ENCODE measurements at regions not wholly inside any gene's neighbourhood (a gene's known extent, or its start where the extent isn't known, plus 50 kb on each side); places are given as distances from the start of the nearest gene placed in this dataset.

- no peak for DNase-seq (ENCODE audit: low read depth)
Observed at GRCh38 chr5:38643616-38644015, 87.2 kb upstream of the LIFR start.

DNA sequence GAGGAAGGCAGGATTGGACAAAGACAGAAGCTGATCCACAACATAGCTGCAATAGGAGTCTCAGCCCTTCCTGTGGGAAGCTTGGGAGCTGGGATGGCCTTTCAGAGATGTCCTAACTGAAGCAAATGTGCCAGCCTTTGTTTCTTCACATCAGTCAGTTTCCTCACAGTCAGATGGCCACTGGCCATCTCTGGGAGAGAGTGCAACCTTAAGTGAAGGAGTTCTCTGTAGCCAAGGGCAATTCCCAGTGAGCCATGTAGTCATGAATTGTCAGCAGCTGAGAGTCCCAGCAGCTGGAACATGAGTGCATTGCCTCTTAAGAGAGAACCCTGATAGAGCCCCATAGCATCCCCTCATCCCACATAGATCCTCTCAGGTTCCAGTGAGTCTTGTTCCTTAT, 89.1 kb upstream of the LIFR start:
- no peak for DNase-seq (ENCODE audit: low read depth)

- peak; percentile 42 for DNase-seq (ENCODE audit: low read depth)
Observed at GRCh38 chr5:38648703-38649291, 92.4 kb upstream of the LIFR start.

DNA sequence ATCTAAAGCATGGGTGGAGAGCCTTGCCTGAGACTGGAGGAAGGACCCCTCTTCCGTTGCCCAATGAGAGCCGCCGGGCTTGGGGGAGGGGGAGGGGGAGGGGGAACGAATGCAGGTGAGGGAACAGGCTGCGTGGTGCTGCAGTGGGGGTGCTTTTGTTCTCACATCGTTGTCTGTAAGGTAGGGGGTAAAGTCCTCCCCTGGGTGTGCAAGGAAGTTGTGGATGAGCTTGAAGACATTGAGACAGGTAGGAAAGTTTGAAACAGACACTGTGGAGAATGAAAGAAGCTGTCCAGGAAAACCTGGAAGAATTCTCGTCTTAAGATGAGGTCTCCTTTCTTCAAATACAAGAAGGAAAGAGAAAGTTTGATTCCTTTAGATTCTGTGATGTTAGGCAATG, 94.1 kb upstream of the LIFR start:
- no peak for DNase-seq (ENCODE audit: low read depth)

DNA sequence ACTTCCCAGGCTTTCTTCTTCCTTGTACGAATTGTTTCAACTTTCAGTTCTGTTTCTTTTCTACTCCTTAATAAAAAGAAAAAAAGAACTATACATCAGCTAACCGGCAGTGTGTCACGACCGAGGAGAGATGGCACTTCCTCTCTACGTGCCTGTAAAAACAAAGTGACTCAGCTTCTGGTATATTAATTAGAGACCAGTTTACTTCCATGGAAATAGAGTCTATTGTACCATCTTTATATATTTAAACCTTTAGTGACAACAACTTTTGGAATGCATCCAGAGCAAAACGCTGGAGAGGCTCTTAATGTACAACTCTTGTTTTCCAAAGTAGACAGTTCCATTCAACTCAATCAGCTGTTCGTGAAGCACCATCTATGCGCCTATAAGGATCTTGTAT, 94.5 kb upstream of the LIFR start:
- peak; percentile 76 for DNase-seq (ENCODE audit: low read depth)

GRCh38 chr5:38651806-38652205, 95.4 kb upstream of the LIFR start:
- no peak for DNase-seq (ENCODE audit: low read depth)

GRCh38 chr5:38653389-38653788, 96.9 kb upstream of the LIFR start:
- no peak for DNase-seq (ENCODE audit: low read depth)

GRCh38 chr5:38655691-38656090, 99.2 kb upstream of the LIFR start:
- no peak for DNase-seq (ENCODE audit: low read depth)

- no peak for DNase-seq (ENCODE audit: low read depth)
Observed at GRCh38 chr5:38656568-38656967, 100.1 kb upstream of the LIFR start.

DNA sequence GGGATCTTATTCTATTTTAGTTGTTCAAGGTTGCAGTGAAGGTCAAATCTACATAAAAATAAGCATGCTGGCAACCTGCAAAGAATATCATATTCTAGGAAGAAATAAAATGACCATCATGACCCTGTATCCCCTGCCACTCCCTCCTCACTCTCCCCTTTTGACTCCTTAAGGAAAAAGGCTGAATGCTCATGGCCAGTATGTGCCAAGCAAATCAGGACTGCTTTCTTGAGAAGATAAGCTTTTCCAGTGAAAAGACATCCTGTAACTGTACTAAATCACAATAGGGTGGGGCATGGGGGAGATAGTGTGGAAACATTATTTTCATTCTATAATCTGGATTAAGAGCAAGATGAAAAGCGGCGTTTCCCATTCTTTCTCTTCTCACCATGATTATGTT, 100.6 kb upstream of the LIFR start:
- DNase-seq (ENCODE audit: low read depth): no peak

- peak; percentile 95 for DNase-seq (ENCODE audit: low read depth)
Observed at GRCh38 chr5:38660194-38660668, 103.8 kb upstream of the LIFR start.

DNA sequence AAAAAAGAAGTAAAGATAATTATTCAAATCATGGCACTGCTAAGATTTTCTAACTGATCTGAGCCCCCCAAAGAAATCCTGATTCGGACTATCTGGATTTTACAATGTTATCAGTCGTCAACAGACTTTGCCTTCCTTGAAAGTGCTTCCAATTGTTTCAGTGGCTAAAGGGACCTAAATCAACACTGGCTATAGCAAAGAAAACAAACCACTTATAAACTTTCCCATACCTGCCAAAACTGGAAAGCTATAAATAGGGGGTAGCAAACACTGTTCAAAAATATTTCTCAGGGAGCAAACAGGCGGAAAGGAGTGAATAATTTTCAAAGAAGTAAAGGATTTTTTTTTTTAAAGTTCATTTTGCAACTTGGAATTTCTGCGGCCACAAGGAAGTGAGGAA, 105.6 kb upstream of the LIFR start:
- no peak for DNase-seq (ENCODE audit: low read depth)

- no peak for DNase-seq (ENCODE audit: low read depth)
Observed at GRCh38 chr5:38663249-38663648, 106.8 kb upstream of the LIFR start.

DNA sequence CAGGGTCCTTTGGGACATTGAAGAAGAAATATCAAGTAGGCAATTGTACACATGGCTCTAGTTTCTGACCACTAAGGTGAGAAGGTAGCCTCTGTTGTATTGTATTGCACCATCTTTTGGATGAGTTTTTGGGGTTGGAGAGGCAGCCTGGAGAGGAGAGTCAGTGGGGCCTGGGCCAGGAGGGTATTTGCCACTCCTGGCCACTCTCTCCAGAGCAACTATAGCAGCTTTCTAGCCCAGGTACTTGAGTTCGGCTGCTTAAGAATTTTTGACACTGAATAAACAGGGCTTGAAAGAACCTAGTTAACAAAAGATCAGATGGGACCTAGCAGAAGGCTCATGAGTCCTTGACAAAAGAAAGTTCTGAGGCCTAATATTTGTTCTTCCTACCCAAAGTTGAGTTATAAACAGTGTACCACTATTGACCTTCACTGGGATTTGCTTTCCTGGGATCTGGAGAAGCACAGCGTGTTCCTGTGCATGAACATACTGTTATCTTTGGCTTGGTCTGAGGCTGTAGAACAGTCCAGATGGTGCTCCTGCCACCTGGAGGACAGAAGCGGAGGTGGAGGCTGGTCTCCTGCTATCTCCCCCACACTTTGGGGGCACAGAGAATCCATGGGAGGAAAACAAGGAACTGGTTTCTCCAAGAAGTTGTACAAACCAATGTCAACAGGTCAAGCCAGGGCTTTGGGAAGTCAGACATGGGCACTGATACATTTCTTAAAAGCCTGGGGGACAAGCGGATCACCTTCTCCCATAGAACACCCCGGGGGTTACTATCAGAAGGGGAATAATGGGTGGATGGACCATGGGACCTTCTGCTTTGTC, 110.4 kb upstream of the LIFR start:
- peak; percentile 51 for DNase-seq (ENCODE audit: low read depth)

DNA sequence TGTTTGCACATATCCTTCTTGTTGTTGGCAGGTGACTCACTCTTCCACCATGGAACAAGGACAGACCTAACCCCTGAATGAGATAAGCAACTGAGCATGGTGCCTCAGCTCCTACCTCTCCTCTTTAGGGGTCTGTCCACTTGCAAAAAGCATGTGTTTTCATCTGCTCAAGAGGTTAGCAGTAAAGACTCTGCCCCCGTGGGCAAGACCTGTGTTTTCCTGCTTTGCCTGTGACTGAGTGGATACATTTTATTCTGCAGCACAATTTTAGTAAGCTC, 111.0 kb upstream of the LIFR start:
- DNase-seq (ENCODE audit: low read depth): no peak

DNA sequence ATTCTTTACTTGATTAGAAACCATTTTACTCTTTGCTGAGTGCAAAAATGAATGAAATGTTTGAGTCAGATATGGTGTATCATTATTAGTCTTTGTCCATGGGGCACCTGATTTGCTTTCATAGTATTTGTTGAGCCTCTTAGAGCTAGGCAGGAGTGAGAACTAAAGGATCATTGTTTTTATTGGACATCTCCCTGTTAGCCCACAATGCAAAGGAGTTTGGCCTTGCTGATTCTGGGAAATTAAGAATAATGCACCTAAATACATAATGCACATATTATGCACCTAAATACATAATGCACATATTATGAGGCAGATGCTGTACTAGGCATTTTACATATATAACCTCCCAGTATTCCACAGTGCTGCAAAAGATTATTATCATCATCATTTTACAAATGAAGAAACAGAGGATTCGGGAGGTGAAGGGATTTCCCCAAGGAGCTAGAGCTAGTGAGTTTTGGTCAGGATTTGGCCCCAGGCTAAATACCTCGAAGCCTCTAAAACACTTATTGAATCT, 113.0 kb upstream of the LIFR start:
- no peak for DNase-seq (ENCODE audit: low read depth)

- DNase-seq (ENCODE audit: low read depth): no peak
Observed at GRCh38 chr5:38670066-38670465, 113.6 kb upstream of the LIFR start.

- peak; percentile 59 for DNase-seq (ENCODE audit: low read depth)
Observed at GRCh38 chr5:38670878-38671277, 114.4 kb upstream of the LIFR start.

GRCh38 chr5:38672059-38672788, 115.8 kb upstream of the LIFR start:
- DNase-seq (ENCODE audit: low read depth): peak; percentile 48

- DNase-seq (ENCODE audit: low read depth): peak; percentile 48
Observed at GRCh38 chr5:38673671-38674071, 117.2 kb upstream of the LIFR start.

DNA sequence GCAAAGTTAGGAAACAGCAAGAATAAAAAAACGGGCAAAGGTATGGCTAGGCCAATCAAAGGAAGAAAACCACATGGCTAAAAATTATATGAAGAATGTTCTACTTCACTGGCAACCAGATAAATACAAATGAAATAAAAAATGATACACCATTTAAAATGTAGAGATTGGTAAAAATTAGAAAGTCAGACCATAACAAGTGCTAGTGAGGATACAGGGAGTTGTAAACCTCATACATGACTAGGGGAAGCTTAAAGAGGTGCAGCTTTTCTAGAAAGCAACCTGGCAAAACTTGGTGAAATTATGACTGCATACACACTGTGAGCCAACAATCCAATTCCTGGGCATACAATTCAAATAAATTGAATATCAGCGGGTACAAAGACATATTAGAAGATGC, 119.0 kb upstream of the LIFR start:
- DNase-seq (ENCODE audit: low read depth): no peak

DNA sequence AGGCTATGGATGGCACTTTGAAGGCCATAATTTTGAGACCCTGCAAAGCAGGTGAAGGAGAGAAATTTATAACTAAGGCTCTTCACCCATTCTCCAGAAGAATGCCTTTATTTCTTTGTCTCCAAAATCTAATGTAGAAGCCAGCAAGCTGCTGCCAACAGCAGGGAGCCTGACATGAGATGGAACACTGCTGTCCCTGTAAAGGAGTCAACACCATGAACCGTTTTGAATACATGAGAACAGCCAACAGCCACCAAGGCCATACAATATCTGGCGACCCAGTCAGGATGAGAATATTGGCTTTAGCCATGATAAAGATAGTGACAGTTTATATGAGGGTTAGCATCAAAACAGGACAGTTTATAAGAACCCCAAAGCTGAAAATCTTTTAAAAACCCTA, 121.2 kb upstream of the LIFR start:
- no peak for DNase-seq (ENCODE audit: low read depth)

- no peak for DNase-seq (ENCODE audit: low read depth)
Observed at GRCh38 chr5:38678076-38678475, 121.6 kb upstream of the LIFR start.

Measured in renal cortical epithelial cell (primary cell).